ENCODE measurements at regions not wholly inside any gene's neighbourhood (a gene's known extent, or its start where the extent isn't known, plus 50 kb on each side); places are given as distances from the start of the nearest gene placed in this dataset.
A peak's percentile ranks its signal among the peaks of the same experiment; 100 is the strongest.

GRCh38 chr2:164198256-164198655 is 423.0 kb downstream of the GRB14 start:
- H2BK15ac ChIP-seq (replicated peaks; ENCODE audit: low read depth), result no peak overlapping the region
- H4K8ac ChIP-seq (ENCODE audit: low read depth, low read length), result no peak overlapping the region
- no peak overlapping the region for H3K18ac ChIP-seq (ENCODE audit: low read length)
- H3K4me1 ChIP-seq (ENCODE audit: control insufficient read depth, low read depth, low read length), result no peaks in the 10 kb centered on the region
- no CpG with 5 or more reads among the region's 1 CpG for WGBS (ENCODE audit: extremely low coverage, insufficient coverage, low lambda C conversion rate)
- H3K23ac ChIP-seq (ENCODE audit: low read length), result no peak overlapping the region
- no peaks in the 10 kb centered on the region for H3K79me1 ChIP-seq (ENCODE audit: low read length)
- H2AK5ac ChIP-seq (ENCODE audit: low read length), result no peak overlapping the region
- H3K4me3 ChIP-seq (ENCODE audit: low read length), result no peak overlapping the region
- H3K4me2 ChIP-seq (ENCODE audit: low read length), result no peak overlapping the region
- DNase-seq, result no peak
- H4K5ac ChIP-seq (ENCODE audit: low read length), result no peak overlapping the region
- no peaks in the 10 kb centered on the region for H3K36me3 ChIP-seq (ENCODE audit: control insufficient read depth, insufficient read depth, low read length)
- H3K79me2 ChIP-seq (ENCODE audit: control insufficient read depth, insufficient read depth, low read length), result no peaks in the 10 kb centered on the region
- no peak overlapping the region for H2BK120ac ChIP-seq (ENCODE audit: low read depth, low read length)
- no peak overlapping the region for H3K4ac ChIP-seq (ENCODE audit: low read depth, low read length)
- H2BK5ac ChIP-seq (ENCODE audit: low read length), result no peak overlapping the region
- H3K27me3 ChIP-seq (ENCODE audit: insufficient read depth, low read length, poor library complexity), result no peaks in the 10 kb centered on the region
- H3K27ac ChIP-seq (ENCODE audit: low read depth, low read length), result no peak overlapping the region
- no peak overlapping the region for H3K9ac ChIP-seq (ENCODE audit: low read length)
- no peak overlapping the region for H3K56ac ChIP-seq (ENCODE audit: low read length)

DNA sequence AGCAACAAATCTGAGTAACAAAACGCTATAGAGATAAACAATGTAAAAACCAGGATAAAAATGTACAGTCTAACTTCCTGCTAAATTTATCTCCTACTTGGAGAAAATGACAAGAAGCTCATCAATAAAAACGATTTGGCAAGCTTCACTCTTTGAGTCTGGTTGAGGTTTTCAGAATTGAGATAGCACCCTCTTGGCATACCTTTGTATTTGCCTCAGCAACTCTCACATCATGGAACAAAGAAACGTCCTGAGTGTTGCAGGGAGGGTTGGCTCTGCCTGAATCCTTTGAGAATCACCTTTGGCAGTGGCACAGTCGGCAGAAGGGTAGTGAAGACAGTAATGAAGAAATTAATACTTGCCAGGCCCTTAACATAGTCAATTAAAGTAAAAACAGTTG is 430.6 kb downstream of the GRB14 start:
- no CpG with 5 or more reads among the region's 4 CpGs for WGBS (ENCODE audit: extremely low coverage, insufficient coverage, low lambda C conversion rate)
- no peak overlapping the region for H3K4me2 ChIP-seq (ENCODE audit: low read length)
- H3K27me3 ChIP-seq (ENCODE audit: insufficient read depth, low read length, poor library complexity), result no peaks in the 10 kb centered on the region
- no peak overlapping the region for H3K27ac ChIP-seq (ENCODE audit: low read depth, low read length)
- DNase-seq, result no peak
- H3K79me1 ChIP-seq (ENCODE audit: low read length), result no peaks in the 10 kb centered on the region
- H3K23ac ChIP-seq (ENCODE audit: low read length), result no peak overlapping the region
- no peak overlapping the region for H2BK15ac ChIP-seq (replicated peaks; ENCODE audit: low read depth)
- no peak overlapping the region for H2BK5ac ChIP-seq (ENCODE audit: low read length)
- no peak overlapping the region for H3K18ac ChIP-seq (ENCODE audit: low read length)
- no peak overlapping the region for H3K4me3 ChIP-seq (ENCODE audit: low read length)
- H3K4me1 ChIP-seq (ENCODE audit: control insufficient read depth, low read depth, low read length), result no peaks in the 10 kb centered on the region
- no peak overlapping the region for H4K8ac ChIP-seq (ENCODE audit: low read depth, low read length)
- no peak overlapping the region for H2BK120ac ChIP-seq (ENCODE audit: low read depth, low read length)
- no peak overlapping the region for H3K56ac ChIP-seq (ENCODE audit: low read length)
- H4K5ac ChIP-seq (ENCODE audit: low read length), result no peak overlapping the region
- no peak overlapping the region for H2AK5ac ChIP-seq (ENCODE audit: low read length)
- no peak overlapping the region for H3K4ac ChIP-seq (ENCODE audit: low read depth, low read length)
- no peak overlapping the region for H3K9ac ChIP-seq (ENCODE audit: low read length)
- H3K36me3 ChIP-seq (ENCODE audit: control insufficient read depth, insufficient read depth, low read length), result no peaks in the 10 kb centered on the region
- no peaks in the 10 kb centered on the region for H3K79me2 ChIP-seq (ENCODE audit: control insufficient read depth, insufficient read depth, low read length)

GRCh38 chr2:164189851-164190250 is 431.4 kb downstream of the GRB14 start:
- Histone ChIP-seq H3K56ac (ENCODE audit: low read length) (no peak overlapping the region), H3K79me2 (ENCODE audit: control insufficient read depth, insufficient read depth, low read length) (no peaks in the 10 kb centered on the region), H3K4me2 (ENCODE audit: low read length) (no peak overlapping the region), H3K27me3 (ENCODE audit: insufficient read depth, low read length, poor library complexity) (no peaks in the 10 kb centered on the region), H2BK120ac (ENCODE audit: low read depth, low read length) (no peak overlapping the region), H4K5ac (ENCODE audit: low read length) (no peak overlapping the region), H3K18ac (ENCODE audit: low read length) (no peak overlapping the region), H4K8ac (ENCODE audit: low read depth, low read length) (no peak overlapping the region), H2BK5ac (ENCODE audit: low read length) (no peak overlapping the region), H3K23ac (ENCODE audit: low read length) (no peak overlapping the region), H2AK5ac (ENCODE audit: low read length) (no peak overlapping the region), H3K4me1 (ENCODE audit: control insufficient read depth, low read depth, low read length) (no peaks in the 10 kb centered on the region), H2BK15ac (replicated peaks; ENCODE audit: low read depth) (no peak overlapping the region), H3K4me3 (ENCODE audit: low read length) (no peak overlapping the region), H3K9ac (ENCODE audit: low read length) (no peak overlapping the region), H3K4ac (ENCODE audit: low read depth, low read length) (no peak overlapping the region), H3K36me3 (ENCODE audit: control insufficient read depth, insufficient read depth, low read length) (no peaks in the 10 kb centered on the region), H3K79me1 (ENCODE audit: low read length) (no peaks in the 10 kb centered on the region), H3K27ac (ENCODE audit: low read depth, low read length) (no peak overlapping the region)
- no peak for DNase-seq
- no CpG with 5 or more reads among the region's 2 CpGs for WGBS (ENCODE audit: extremely low coverage, insufficient coverage, low lambda C conversion rate)

DNA sequence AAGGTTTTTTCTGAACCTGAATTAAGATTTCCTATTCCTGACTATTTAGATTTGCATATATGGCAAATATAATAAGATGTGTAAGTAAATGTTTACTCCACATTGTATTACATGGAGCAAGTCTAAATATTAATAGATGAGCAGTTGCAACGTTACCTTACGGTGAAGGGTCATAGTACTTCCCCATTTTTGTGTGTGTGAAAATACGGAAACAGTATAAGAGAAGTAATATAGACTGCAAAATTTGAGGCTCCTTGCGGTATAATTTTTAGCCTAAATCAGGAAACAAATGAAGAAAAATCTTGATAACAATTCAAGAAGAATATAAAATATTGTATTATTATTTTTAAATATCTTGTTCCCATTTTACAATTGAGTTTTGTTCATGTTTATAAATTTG is 434.2 kb downstream of the GRB14 start:
- no peak overlapping the region for H3K56ac ChIP-seq (ENCODE audit: low read length)
- H2BK120ac ChIP-seq (ENCODE audit: low read depth, low read length), result no peak overlapping the region
- no peak overlapping the region for H2AK5ac ChIP-seq (ENCODE audit: low read length)
- H2BK5ac ChIP-seq (ENCODE audit: low read length), result no peak overlapping the region
- no peak overlapping the region for H3K4me2 ChIP-seq (ENCODE audit: low read length)
- no peak overlapping the region for H4K5ac ChIP-seq (ENCODE audit: low read length)
- H3K79me1 ChIP-seq (ENCODE audit: low read length), result no peaks in the 10 kb centered on the region
- no peak overlapping the region for H2BK15ac ChIP-seq (replicated peaks; ENCODE audit: low read depth)
- DNase-seq, result no peak
- no peaks in the 10 kb centered on the region for H3K79me2 ChIP-seq (ENCODE audit: control insufficient read depth, insufficient read depth, low read length)
- no peaks in the 10 kb centered on the region for H3K27me3 ChIP-seq (ENCODE audit: insufficient read depth, low read length, poor library complexity)
- WGBS (ENCODE audit: extremely low coverage, insufficient coverage, low lambda C conversion rate), result no CpG with 5 or more reads among the region's 4 CpGs
- H3K27ac ChIP-seq (ENCODE audit: low read depth, low read length), result no peak overlapping the region
- H3K9ac ChIP-seq (ENCODE audit: low read length), result no peak overlapping the region
- no peak overlapping the region for H3K23ac ChIP-seq (ENCODE audit: low read length)
- H3K4me1 ChIP-seq (ENCODE audit: control insufficient read depth, low read depth, low read length), result no peaks in the 10 kb centered on the region
- no peaks in the 10 kb centered on the region for H3K36me3 ChIP-seq (ENCODE audit: control insufficient read depth, insufficient read depth, low read length)
- H3K4me3 ChIP-seq (ENCODE audit: low read length), result no peak overlapping the region
- no peak overlapping the region for H3K18ac ChIP-seq (ENCODE audit: low read length)
- no peak overlapping the region for H3K4ac ChIP-seq (ENCODE audit: low read depth, low read length)
- no peak overlapping the region for H4K8ac ChIP-seq (ENCODE audit: low read depth, low read length)

DNA sequence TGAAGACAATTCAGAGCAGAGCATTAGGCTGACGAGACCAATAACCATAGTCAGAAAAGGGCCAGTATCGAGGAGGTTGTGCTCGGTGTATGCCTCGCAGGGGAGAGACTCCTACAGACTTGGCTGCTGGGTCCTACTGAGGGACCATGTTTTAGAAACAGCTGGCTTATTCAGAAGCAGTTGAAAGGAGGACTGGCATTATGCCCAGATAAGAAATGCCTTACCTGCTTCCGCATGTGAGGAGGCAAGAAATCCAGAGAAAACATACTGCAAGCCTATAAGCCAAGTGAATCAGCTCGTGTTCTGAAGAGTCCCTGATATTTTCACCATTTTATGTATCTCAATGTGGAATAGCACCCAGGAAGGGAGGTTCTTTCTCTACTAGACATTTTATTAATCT is 434.7 kb downstream of the GRB14 start:
- Histone ChIP-seq H3K9ac (ENCODE audit: low read length) (no peak overlapping the region), H3K27me3 (ENCODE audit: insufficient read depth, low read length, poor library complexity) (no peaks in the 10 kb centered on the region), H3K36me3 (ENCODE audit: control insufficient read depth, insufficient read depth, low read length) (no peaks in the 10 kb centered on the region), H3K56ac (ENCODE audit: low read length) (no peak overlapping the region), H3K23ac (ENCODE audit: low read length) (no peak overlapping the region), H4K5ac (ENCODE audit: low read length) (no peak overlapping the region), H4K8ac (ENCODE audit: low read depth, low read length) (no peak overlapping the region), H2BK120ac (ENCODE audit: low read depth, low read length) (no peak overlapping the region), H2BK15ac (replicated peaks; ENCODE audit: low read depth) (no peak overlapping the region), H3K4me2 (ENCODE audit: low read length) (no peak overlapping the region), H3K27ac (ENCODE audit: low read depth, low read length) (no peak overlapping the region), H2BK5ac (ENCODE audit: low read length) (no peak overlapping the region), H3K79me2 (ENCODE audit: control insufficient read depth, insufficient read depth, low read length) (no peaks in the 10 kb centered on the region), H3K4ac (ENCODE audit: low read depth, low read length) (no peak overlapping the region), H3K4me3 (ENCODE audit: low read length) (no peak overlapping the region), H3K18ac (ENCODE audit: low read length) (no peak overlapping the region), H3K79me1 (ENCODE audit: low read length) (no peaks in the 10 kb centered on the region), H3K4me1 (ENCODE audit: control insufficient read depth, low read depth, low read length) (no peaks in the 10 kb centered on the region), H2AK5ac (ENCODE audit: low read length) (no peak overlapping the region)
- WGBS (ENCODE audit: extremely low coverage, insufficient coverage, low lambda C conversion rate), result no CpG with 5 or more reads among the region's 6 CpGs
- DNase-seq, result no peak

DNA sequence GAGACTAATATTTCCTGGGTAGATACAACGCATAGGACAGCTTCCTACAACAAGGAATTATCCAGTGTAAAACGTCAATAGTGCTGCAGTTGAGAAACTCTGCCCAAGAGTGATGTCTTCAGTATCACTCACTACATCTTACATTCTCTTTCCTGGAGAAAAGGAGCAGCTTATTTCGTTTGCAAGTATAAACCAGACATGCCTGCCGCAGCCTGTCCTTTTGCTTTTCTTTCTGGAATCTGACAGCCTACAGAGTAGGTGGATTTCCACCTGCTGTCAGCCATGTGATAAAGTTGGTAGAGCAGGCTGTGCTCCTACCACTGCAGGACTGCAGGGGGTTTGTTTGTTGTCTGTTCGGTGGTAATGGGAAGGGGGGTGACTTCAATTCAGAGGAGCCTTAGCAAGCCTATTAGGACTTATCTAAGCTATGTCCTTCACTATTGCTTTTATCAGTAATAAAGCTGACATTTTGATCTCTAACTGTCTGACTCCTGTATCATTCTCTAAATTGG is 439.1 kb downstream of the GRB14 start:
- Histone ChIP-seq H3K23ac (ENCODE audit: low read length) (no peak overlapping the region), H2BK120ac (ENCODE audit: low read depth, low read length) (no peak overlapping the region), H3K27ac (ENCODE audit: low read depth, low read length) (no peak overlapping the region), H3K36me3 (ENCODE audit: control insufficient read depth, insufficient read depth, low read length) (no peaks in the 10 kb centered on the region), H2BK5ac (ENCODE audit: low read length) (no peak overlapping the region), H2BK15ac (replicated peaks; ENCODE audit: low read depth) (no peak overlapping the region), H3K4me2 (ENCODE audit: low read length) (no peak overlapping the region), H3K9ac (ENCODE audit: low read length) (no peak overlapping the region), H3K56ac (ENCODE audit: low read length) (no peak overlapping the region), H3K79me2 (ENCODE audit: control insufficient read depth, insufficient read depth, low read length) (no peaks in the 10 kb centered on the region), H3K79me1 (ENCODE audit: low read length) (no peaks in the 10 kb centered on the region), H4K8ac (ENCODE audit: low read depth, low read length) (no peak overlapping the region), H3K4ac (ENCODE audit: low read depth, low read length) (no peak overlapping the region), H3K18ac (ENCODE audit: low read length) (no peak overlapping the region), H3K27me3 (ENCODE audit: insufficient read depth, low read length, poor library complexity) (no peaks in the 10 kb centered on the region), H3K4me3 (ENCODE audit: low read length) (no peak overlapping the region), H2AK5ac (ENCODE audit: low read length) (no peak overlapping the region), H4K5ac (ENCODE audit: low read length) (no peak overlapping the region), H3K4me1 (ENCODE audit: control insufficient read depth, low read depth, low read length) (no peaks in the 10 kb centered on the region)
- peak; percentile 83 for DNase-seq
- no CpG with 5 or more reads among the region's 5 CpGs for WGBS (ENCODE audit: extremely low coverage, insufficient coverage, low lambda C conversion rate)

Measured in mesendoderm (in vitro differentiated cells).